GM12878 (cell line): ENCODE measurements at regions not wholly inside any gene's neighbourhood (a gene's known extent, or its start where the extent isn't known, plus 50 kb on each side); places are given as distances from the start of the nearest gene placed in this dataset.

Source experiments
- ATAC-seq: fragments of 200-7000 bp; cut with Tn5 transposase; 3 replicates; pipeline ENCODE4 v1.9.1; 2020; ENCODE audit warnings: mild to moderate bottlenecking, moderate library complexity
- BruUV-seq: library from RNA; stranded (reverse); fragments of 400-500 nt; replicated peaks from 2 replicates; lab custom pipeline; 2021; lab: Mats Ljungman, UMichigan
- CTCF ChIA-PET: fragments of 300-600 bp; sonication (Branson Sonifier 250); formaldehyde crosslinking; extraction: SDS; loops from one replicate; lab custom pipeline; 2021; ENCODE audit warnings: inconsistent platforms; lab: Yijun Ruan, JAX
- POLR2A ChIA-PET: fragments of 350-600 bp; formaldehyde crosslinking; extraction: SDS; loops from one replicate; lab custom pipeline; 2021; ENCODE audit warnings: inconsistent platforms; lab: Charles Lee
- RAD21 ChIA-PET: fragments of 300-600 bp; sonication (Branson Sonifier 250); formaldehyde crosslinking; loops from one replicate; lab custom pipeline; 2023; ENCODE audit warnings: antibody characterized with exemption; ENCODE audit not compliant: unreplicated experiment; lab: Charles Lee
- SMC1A ChIA-PET: fragments of 300-600 bp; sonication (Branson Sonifier 250); formaldehyde crosslinking; loops from one replicate; lab custom pipeline; 2023; ENCODE audit not compliant: unreplicated experiment, uncharacterized antibody; lab: Charles Lee
- DNase-seq: peaks from one replicate; pipeline ENCODE4 v3.0.0-alpha.2; 2011; ENCODE audit warnings: low read depth, low spot score
- FAIRE-seq: peaks from 3 replicates; lab custom pipeline; 2011; peaks lifted over from hg19 to GRCh38; lab: Jason Lieb, UNC
- H2AFZ ChIP-seq: 2 replicates; pipeline ENCODE4 v1.6.0; 2011; ENCODE audit warnings: low read depth, low read length, control low read depth; ENCODE audit not compliant: control insufficient read depth
- H3K27ac ChIP-seq: 2 replicates; pipeline ENCODE4 v1.5.1; 2011; ENCODE audit warnings: control low read depth; ENCODE audit not compliant: control insufficient read depth, insufficient read depth
- H3K27me3 ChIP-seq, 2 experiments: replicated peaks in 1 of 2; 2 replicates each; pipeline versions ENCODE4 v1.6.0 to v1.6.1; 2011; ENCODE audit warnings: low read length in 1 of 2; ENCODE audit not compliant: control insufficient read depth in 2 of 2, insufficient read depth in 2 of 2
- H3K36me3 ChIP-seq, 2 experiments: 2 replicates each; pipeline ENCODE4 v1.5.1; 2011; ENCODE audit warnings: low read length in 1 of 2; ENCODE audit not compliant: control insufficient read depth in 2 of 2, insufficient read depth in 2 of 2
- H3K4me1 ChIP-seq: 2 replicates; pipeline ENCODE4 v1.6.1; 2011; ENCODE audit warnings: mild to moderate bottlenecking, low read length, moderate library complexity, mixed read lengths; ENCODE audit not compliant: control insufficient read depth, insufficient read depth
- H3K4me2 ChIP-seq: 2 replicates; pipeline ENCODE4 v1.6.0; 2011; ENCODE audit warnings: control low read depth; ENCODE audit not compliant: control insufficient read depth, insufficient read depth
- H3K4me3 ChIP-seq: fragments of 200-600 bp; sonication (generic); 2 replicates; pipeline ENCODE4 v1.5.1; 2016
- H3K79me2 ChIP-seq: 2 replicates; pipeline ENCODE4 v1.6.0; 2011; ENCODE audit warnings: low read length; ENCODE audit not compliant: control insufficient read depth, insufficient read depth
- H3K9ac ChIP-seq: 2 replicates; pipeline ENCODE4 v1.8.0; 2011; ENCODE audit warnings: low read length, control low read depth, mixed read lengths; ENCODE audit not compliant: control insufficient read depth, insufficient read depth
- H3K9me3 ChIP-seq: replicated peaks from 3 replicates; pipeline ENCODE4 v1.5.1; 2011; ENCODE audit warnings: mild to moderate bottlenecking, low read length; ENCODE audit not compliant: control insufficient read depth, insufficient read depth
- H4K20me1 ChIP-seq: 2 replicates; pipeline ENCODE4 v1.6.0; 2011; ENCODE audit not compliant: control insufficient read depth, insufficient read depth
- CBFB ChIP-seq: IDR thresholded peaks from 2 replicates; pipeline ENCODE4 v1.6.1; 2016; ENCODE audit warnings: antibody characterized with exemption, low read depth
- CHD1 ChIP-seq: IDR thresholded peaks from 2 replicates; pipeline ENCODE4 v1.6.1; 2012; ENCODE audit warnings: low read depth, low read length, improper control_type of control experiment
- GABPA ChIP-seq: IDR thresholded peaks from 2 replicates; pipeline ENCODE4 v1.6.1; 2014; ENCODE audit warnings: antibody characterized with exemption, low read depth, mild to moderate bottlenecking, inconsistent platforms
- LARP7 ChIP-seq: fragments of 450-650 bp; IDR thresholded peaks from 2 replicates; pipeline ENCODE4 v1.6.1; 2017; ENCODE audit warnings: mild to moderate bottlenecking
- MTA2 ChIP-seq: fragments of 450-650 bp; IDR thresholded peaks from 2 replicates; pipeline ENCODE4 v1.6.1; 2016; ENCODE audit warnings: low read depth, mild to moderate bottlenecking, moderate library complexity
- PKNOX1 ChIP-seq: fragments of 450-650 bp; IDR thresholded peaks from 2 replicates; pipeline ENCODE4 v1.6.1; 2016; ENCODE audit warnings: mild to moderate bottlenecking
- POLR2AphosphoS5 ChIP-seq: IDR thresholded peaks from 2 replicates; pipeline ENCODE4 v1.6.1; 2011; ENCODE audit warnings: mild to moderate bottlenecking, low read length, inconsistent platforms
- RBBP5 ChIP-seq: fragments of 200-600 bp; sonication (generic); conservative IDR thresholded peaks from 2 replicates; pipeline ENCODE4 v1.6.1; 2016
- RFX5 ChIP-seq: IDR thresholded peaks from 2 replicates; pipeline ENCODE4 v1.6.1; 2011; ENCODE audit warnings: low read depth, low read length, improper control_type of control experiment
- SRF ChIP-seq, 2 experiments: IDR thresholded peaks; 2 replicates each; pipeline ENCODE4 v1.6.1; 2011; ENCODE audit warnings: low read depth in 2 of 2, low read length in 2 of 2, mild to moderate bottlenecking in 1 of 2, moderate library complexity in 1 of 2
- TARDBP ChIP-seq: IDR thresholded peaks from 2 replicates; pipeline ENCODE4 v1.6.1; 2016; ENCODE audit warnings: borderline replicate concordance
- TCF7 ChIP-seq: IDR thresholded peaks from 2 replicates; pipeline ENCODE4 v1.6.1; 2014; ENCODE audit warnings: antibody characterized with exemption, borderline replicate concordance
- ZNF24 ChIP-seq: fragments of 450-650 bp; IDR thresholded peaks from 2 replicates; pipeline ENCODE4 v1.6.1; 2017; ENCODE audit warnings: antibody characterized with exemption, mild to moderate bottlenecking
- ZNF274 ChIP-seq: IDR thresholded peaks from one replicate; pipeline ENCODE4 v1.8.0; 2011; ENCODE audit not compliant: insufficient read length, insufficient read depth
- WGBS: methylation state at CpG from one replicate; pipeline ENCODE4 v1.1.6; 2016; ENCODE audit warnings: low lambda C conversion rate; ENCODE audit not compliant: insufficient replicate concordance, insufficient coverage; ENCODE audit errors: missing lambda C conversion rate; 5-methylcytosine and 5-hydroxymethylcytosine counted together
- in situ Hi-C: fragments of 300-500 bp; cut with MboI; formaldehyde crosslinking; loops from 9 replicates; pipeline ENCODE4 v1.14.3; 2018; ENCODE audit warnings: mixed read lengths
- intact Hi-C: fragments of 100-400 bp; cut with micrococcal nuclease; formaldehyde crosslinking; loops from one replicate; pipeline ENCODE4 v1.14.2; 2022; ENCODE audit not compliant: unreplicated experiment
- TF ChIP-seq, protein P1 (sequence below): fragments of 450-650 bp; IDR thresholded peaks from 2 replicates; pipeline ENCODE4 v1.6.1; 2016; ENCODE audit warnings: mild to moderate bottlenecking
- TF ChIP-seq, protein P2 (sequence below): IDR thresholded peaks from 2 replicates; pipeline ENCODE4 v1.6.1; 2012; ENCODE audit warnings: low read length, inconsistent platforms

- ATAC-seq (no peak), FAIRE-seq (no peak), DNase-seq (no peak)
- no peaks in the 10 kb centered on the region for H4K20me1 ChIP-seq
- CTCF ChIA-PET: no interaction called here
- BruUV-seq: no TSS peak
- no peaks in the 10 kb centered on the region for H3K27me3 ChIP-seq
- RAD21 ChIA-PET: no interaction called here
- H3K27ac ChIP-seq: no peak overlapping the region
- WGBS: 33% methylated on average over 1 of the region's 1 CpG
- peaks cover 4% of the 10 kb centered on the region; the same call in 2 of the 3 replicates for H3K9me3 ChIP-seq
- no peak overlapping the region for H3K4me2 ChIP-seq
- no peak overlapping the region for H3K4me3 ChIP-seq
- POLR2A ChIA-PET: interaction anchor here (0.7 kb wide), 1 partner anchor 1688 kb away, joined by 5 read pairs; no protein-coding TSS in a partner anchor
- H3K9ac ChIP-seq: no peak overlapping the region
- SMC1A ChIA-PET: interaction anchor here (0.7 kb wide), 1 partner anchor 49 kb away, joined by 4 read pairs; no protein-coding TSS in a partner anchor
- H2AFZ ChIP-seq: no peak overlapping the region
- no peak for TF ChIP-seq CHD1
- no peak for TF ChIP-seq CBFB
- no peak for TF ChIP-seq POLR2AphosphoS5
- TF ChIP-seq ZNF24: no peak
- TF ChIP-seq SRF (IDR thresholded peaks at IDR 0.05; ENCODE audit: low read depth in 2 of 2, low read length in 2 of 2): no peak
- TF ChIP-seq LARP7: no peak
- TF ChIP-seq ZNF274: no peak
- TF ChIP-seq GABPA: no peak
- TF ChIP-seq TARDBP: no peak
- no peak for TF ChIP-seq TCF7
- TF ChIP-seq RFX5: no peak
- no peak for TF ChIP-seq RBBP5
- TF ChIP-seq, protein P1, sequence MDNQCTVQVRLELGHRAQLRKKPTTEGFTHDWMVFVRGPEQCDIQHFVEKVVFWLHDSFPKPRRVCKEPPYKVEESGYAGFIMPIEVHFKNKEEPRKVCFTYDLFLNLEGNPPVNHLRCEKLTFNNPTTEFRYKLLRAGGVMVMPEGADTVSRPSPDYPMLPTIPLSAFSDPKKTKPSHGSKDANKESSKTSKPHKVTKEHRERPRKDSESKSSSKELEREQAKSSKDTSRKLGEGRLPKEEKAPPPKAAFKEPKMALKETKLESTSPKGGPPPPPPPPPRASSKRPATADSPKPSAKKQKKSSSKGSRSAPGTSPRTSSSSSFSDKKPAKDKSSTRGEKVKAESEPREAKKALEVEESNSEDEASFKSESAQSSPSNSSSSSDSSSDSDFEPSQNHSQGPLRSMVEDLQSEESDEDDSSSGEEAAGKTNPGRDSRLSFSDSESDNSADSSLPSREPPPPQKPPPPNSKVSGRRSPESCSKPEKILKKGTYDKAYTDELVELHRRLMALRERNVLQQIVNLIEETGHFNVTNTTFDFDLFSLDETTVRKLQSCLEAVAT: no peak
- TF ChIP-seq MTA2: no peak
- TF ChIP-seq, protein P2, sequence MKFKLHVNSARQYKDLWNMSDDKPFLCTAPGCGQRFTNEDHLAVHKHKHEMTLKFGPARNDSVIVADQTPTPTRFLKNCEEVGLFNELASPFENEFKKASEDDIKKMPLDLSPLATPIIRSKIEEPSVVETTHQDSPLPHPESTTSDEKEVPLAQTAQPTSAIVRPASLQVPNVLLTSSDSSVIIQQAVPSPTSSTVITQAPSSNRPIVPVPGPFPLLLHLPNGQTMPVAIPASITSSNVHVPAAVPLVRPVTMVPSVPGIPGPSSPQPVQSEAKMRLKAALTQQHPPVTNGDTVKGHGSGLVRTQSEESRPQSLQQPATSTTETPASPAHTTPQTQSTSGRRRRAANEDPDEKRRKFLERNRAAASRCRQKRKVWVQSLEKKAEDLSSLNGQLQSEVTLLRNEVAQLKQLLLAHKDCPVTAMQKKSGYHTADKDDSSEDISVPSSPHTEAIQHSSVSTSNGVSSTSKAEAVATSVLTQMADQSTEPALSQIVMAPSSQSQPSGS: no peak
- no peak for TF ChIP-seq PKNOX1
- H3K4me1 ChIP-seq: no peaks in the 10 kb centered on the region
- in situ Hi-C loops: no loop called here
- no peaks in the 10 kb centered on the region for H3K79me2 ChIP-seq
- intact Hi-C loops: no loop called here
- no peaks in the 10 kb centered on the region for H3K36me3 ChIP-seq
Observed at GRCh38 chr2:37512971-37513370, 158.5 kb downstream of the CDC42EP3 start.
